HG03565 (cell line): ENCODE measurements at regions not wholly inside any gene's neighbourhood (a gene's known extent, or its start where the extent isn't known, plus 50 kb on each side); places are given as distances from the start of the nearest gene placed in this dataset.

ENCODE experiments used
- ATAC-seq: cut with Tn5 transposase; IDR thresholded peaks from one replicate; pipeline ENCODE4 v1.9.1; 2021; ENCODE audit warnings: mild to moderate bottlenecking, moderate library complexity; ENCODE audit not compliant: unreplicated experiment

- ATAC-seq: no peak
Observed at GRCh38 chr21:16283516-16283915, 553.7 kb downstream of the USP25 start.

- ATAC-seq: no peak
Observed at GRCh38 chr21:16285605-16286126, 555.9 kb downstream of the USP25 start.

- ATAC-seq: no peak
Observed at GRCh38 chr21:16287046-16287445, 557.3 kb downstream of the USP25 start.

GRCh38 chr21:16291296-16291695 lies 561.5 kb downstream of the USP25 start:
- ATAC-seq: no peak

GRCh38 chr21:16294128-16294527 lies 564.3 kb downstream of the USP25 start:
- ATAC-seq: no peak

- ATAC-seq: no peak
Observed at GRCh38 chr21:16302851-16303282, 573.1 kb downstream of the USP25 start.

- no peak for ATAC-seq
Observed at GRCh38 chr21:16304174-16305095, 574.7 kb downstream of the USP25 start.

GRCh38 chr21:16305686-16306085 lies 575.9 kb downstream of the USP25 start:
- ATAC-seq: no peak

GRCh38 chr21:16307256-16307655 lies 577.5 kb downstream of the USP25 start:
- ATAC-seq: no peak

- ATAC-seq: peak; percentile 80
Observed at GRCh38 chr21:16308269-16308668, 578.5 kb downstream of the USP25 start.

- no peak for ATAC-seq
Observed at GRCh38 chr21:16309250-16309971, 579.6 kb downstream of the USP25 start.

- ATAC-seq: no peak
Observed at GRCh38 chr21:16310176-16310575, 580.4 kb downstream of the USP25 start.

- no peak for ATAC-seq
Observed at GRCh38 chr21:16311229-16311628, 581.4 kb downstream of the USP25 start.

GRCh38 chr21:16312321-16312720 lies 582.5 kb downstream of the USP25 start:
- ATAC-seq: no peak

GRCh38 chr21:16315223-16315622 lies 585.4 kb downstream of the USP25 start:
- ATAC-seq: no peak

GRCh38 chr21:16318651-16319300 lies 589.0 kb downstream of the USP25 start:
- no peak for ATAC-seq

GRCh38 chr21:16320110-16320509 lies 590.3 kb downstream of the USP25 start:
- no peak for ATAC-seq

GRCh38 chr21:16322454-16322853 lies 592.7 kb downstream of the USP25 start:
- ATAC-seq: no peak

GRCh38 chr21:16323596-16323995 lies 593.8 kb downstream of the USP25 start:
- ATAC-seq: no peak

GRCh38 chr21:16324630-16325029 lies 594.8 kb downstream of the USP25 start:
- no peak for ATAC-seq
